ENCODE measurements at regions not wholly inside any gene's neighbourhood (a gene's known extent, or its start where the extent isn't known, plus 50 kb on each side); places are given as distances from the start of the nearest gene placed in this dataset.

DNA sequence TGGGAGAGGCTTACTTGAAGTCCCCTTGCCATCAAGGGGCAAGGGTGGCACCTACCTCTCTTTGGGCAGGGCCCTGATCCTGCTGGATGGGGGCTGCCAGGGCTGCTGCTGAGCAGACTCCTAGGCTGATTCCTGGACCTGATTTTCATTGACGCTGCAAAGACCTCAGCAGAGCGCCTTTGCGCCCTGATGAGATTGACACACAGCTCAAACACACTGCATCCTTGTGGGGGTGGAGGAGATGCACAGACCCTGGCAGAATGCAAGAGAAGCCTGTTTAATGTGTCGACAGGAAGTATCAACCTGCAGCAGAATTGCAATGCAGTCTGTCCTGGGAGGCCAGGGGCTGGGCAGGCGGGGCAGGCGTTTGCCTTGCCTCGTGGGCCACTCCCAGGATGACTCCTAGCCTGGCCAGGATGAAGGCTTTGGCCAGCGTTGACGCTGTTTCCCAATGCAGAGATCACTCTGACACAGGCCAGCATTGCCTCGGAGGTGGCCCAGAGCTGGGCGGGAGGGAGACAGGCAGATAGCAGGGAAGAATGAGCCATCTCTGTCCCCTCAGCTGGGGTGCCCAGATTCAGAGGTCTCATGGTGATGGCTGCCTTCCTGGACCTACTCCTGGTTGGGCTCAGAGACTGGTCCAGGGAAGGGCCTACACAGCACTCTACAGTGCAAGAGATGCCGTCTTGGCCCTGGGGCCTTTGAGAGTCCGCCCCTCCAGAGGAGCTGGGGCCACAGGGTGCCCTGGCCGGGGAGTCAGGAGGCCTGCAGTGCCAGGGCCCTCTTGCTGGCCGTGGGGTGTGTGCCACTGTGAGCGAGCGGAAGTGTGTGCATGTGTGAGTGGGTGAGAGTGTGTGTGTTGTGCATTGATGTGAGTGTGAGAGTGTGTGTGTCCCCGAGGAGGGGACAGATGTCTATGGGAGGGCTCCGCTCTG lies 108.3 kb downstream of the KIF26A start:
- no peak for TF ChIP-seq ZFX (IDR thresholded peaks at IDR 0.05; ENCODE audit: borderline replicate concordance)
- TF ChIP-seq, protein P1, sequence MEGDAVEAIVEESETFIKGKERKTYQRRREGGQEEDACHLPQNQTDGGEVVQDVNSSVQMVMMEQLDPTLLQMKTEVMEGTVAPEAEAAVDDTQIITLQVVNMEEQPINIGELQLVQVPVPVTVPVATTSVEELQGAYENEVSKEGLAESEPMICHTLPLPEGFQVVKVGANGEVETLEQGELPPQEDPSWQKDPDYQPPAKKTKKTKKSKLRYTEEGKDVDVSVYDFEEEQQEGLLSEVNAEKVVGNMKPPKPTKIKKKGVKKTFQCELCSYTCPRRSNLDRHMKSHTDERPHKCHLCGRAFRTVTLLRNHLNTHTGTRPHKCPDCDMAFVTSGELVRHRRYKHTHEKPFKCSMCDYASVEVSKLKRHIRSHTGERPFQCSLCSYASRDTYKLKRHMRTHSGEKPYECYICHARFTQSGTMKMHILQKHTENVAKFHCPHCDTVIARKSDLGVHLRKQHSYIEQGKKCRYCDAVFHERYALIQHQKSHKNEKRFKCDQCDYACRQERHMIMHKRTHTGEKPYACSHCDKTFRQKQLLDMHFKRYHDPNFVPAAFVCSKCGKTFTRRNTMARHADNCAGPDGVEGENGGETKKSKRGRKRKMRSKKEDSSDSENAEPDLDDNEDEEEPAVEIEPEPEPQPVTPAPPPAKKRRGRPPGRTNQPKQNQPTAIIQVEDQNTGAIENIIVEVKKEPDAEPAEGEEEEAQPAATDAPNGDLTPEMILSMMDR (IDR thresholded peaks at IDR 0.05), result no peak
- no peak overlapping the region for H3K27ac ChIP-seq

DNA sequence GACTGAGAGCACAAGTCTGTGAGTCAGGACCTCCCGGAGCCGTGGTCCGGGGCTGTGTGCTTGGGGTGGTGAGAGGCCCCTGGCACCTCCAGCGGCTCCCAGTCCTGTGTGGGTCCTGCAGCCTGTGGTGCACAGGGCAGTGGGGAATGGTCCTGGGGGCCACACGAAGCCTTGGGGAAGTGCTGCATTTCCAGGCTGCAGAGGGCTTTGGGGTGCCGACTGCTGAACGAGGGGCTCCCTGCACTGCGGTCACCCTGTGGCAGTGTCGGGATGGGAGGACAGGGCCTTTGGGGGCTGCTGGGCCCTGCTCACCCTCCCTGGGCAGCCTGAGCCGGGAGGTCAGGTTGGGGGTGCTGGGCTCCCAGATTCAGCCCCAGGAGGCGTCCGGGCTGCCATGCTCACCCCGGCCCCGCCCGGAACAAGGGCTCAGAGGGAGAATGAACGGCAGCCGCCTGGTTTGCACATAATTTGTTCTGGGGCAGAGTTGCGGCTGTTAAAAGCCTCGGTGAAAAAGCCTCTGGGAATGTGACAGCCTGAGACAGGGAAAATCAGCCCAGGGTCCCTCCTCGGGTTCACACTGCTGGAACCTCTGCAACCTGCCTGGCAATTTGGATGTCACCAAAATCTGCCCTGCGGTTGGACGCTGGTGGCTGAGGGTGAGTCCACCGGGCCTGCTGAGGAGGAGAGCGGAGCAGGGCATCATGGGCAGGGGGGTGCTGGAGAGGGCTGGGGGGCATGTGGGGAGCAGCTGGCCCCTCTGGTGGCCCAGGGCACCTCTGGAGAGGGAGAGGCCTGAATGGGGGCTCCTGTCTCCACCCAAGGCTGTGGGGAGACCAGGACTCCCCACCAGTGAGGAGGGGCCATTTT lies 109.2 kb downstream of the KIF26A start:
- H3K27ac ChIP-seq, result no peak overlapping the region
- TF ChIP-seq, protein P1 (IDR thresholded peaks at IDR 0.05), result no peak
- no peak for TF ChIP-seq ZFX (IDR thresholded peaks at IDR 0.05; ENCODE audit: borderline replicate concordance)

DNA sequence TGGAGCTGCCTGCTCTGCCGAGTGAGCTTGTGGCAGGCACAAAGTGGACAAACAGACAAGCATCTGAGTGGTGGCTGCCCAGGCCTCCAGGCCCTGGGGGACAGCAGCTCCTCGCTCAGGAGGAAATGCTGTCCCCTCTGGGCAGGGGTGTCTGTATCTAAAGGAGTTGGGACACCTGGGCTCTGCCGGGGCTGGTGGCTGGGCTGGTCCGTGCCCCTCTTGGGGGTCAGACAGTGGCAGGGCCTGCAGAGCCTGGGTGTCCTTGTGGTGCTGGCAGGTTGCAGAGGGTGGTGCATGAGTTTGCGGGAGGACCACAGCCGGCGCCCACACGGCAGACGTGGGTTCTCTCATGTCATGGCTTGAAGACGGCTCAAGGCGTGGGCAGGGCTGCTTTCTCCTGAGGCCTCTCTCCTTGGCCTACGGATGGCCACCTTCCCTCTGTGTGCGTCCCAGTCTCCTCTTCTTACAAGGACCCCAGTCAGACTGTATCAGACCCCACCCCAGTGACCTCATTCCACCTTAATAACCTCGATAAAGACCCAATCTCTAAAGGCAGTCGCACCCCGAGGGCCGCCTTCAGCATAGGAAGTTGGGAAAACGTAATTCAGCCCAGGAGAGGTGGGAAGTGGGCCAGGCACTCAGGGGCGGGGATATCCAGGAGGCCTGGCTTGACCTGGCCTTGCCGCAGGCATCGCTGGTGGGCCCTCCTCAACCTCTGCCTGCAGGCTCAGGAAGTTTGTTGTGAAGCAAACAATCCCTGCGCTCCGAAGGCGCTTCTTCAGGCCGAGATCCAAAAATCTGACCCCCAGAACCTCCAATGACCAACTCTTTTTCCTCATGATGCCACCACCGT lies 110.0 kb downstream of the KIF26A start:
- H3K27ac ChIP-seq, result no peak overlapping the region
- TF ChIP-seq, protein P1 (IDR thresholded peaks at IDR 0.05), result no peak
- no peak for TF ChIP-seq ZFX (IDR thresholded peaks at IDR 0.05; ENCODE audit: borderline replicate concordance)

DNA sequence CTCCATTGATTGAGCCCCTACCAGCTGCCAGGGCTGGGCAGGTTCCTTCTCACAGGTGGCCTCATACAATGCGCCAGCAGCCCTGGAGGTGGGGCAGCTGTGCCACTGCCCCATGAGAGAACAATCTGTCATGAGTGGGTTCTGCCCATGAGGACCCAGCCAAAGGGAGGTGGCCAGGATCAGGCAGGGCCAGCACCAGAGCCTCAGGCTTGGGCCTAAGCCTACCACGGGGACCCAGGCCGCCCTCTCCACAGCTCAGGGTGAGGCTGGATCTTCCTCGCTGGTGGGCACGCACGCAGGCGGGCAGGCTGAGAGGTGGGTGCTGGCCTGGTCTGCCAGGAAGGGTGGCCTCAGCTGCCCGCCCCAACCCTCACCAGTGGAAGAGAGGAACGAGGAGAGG lies 110.7 kb downstream of the KIF26A start:
- H3K27ac ChIP-seq, result no peak overlapping the region
- TF ChIP-seq, protein P1 (IDR thresholded peaks at IDR 0.05), result no peak
- no peak for TF ChIP-seq ZFX (IDR thresholded peaks at IDR 0.05; ENCODE audit: borderline replicate concordance)

DNA sequence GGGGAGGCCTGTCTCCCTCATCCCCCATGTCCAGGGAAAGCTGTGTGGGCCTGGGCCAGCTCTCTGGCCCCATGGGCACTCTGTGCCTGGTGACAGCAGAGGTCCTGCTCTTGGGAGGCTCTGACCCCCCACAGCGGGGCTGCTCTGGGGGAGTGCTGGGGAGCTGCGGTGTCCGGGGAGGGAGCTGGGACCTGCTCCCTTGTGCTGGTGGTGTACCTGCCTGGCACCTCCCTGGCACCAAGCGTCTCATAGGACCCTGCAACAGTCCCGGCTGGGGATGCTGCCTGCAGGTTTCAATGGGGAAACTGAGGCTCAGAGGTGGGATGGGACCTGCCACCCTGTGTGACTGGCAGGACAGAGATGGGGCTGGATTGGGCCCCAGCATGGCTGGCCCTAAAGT lies 111.3 kb downstream of the KIF26A start:
- no peak for TF ChIP-seq ZFX (IDR thresholded peaks at IDR 0.05; ENCODE audit: borderline replicate concordance)
- TF ChIP-seq, protein P1 (IDR thresholded peaks at IDR 0.05), result no peak
- H3K27ac ChIP-seq, result no peak overlapping the region

DNA sequence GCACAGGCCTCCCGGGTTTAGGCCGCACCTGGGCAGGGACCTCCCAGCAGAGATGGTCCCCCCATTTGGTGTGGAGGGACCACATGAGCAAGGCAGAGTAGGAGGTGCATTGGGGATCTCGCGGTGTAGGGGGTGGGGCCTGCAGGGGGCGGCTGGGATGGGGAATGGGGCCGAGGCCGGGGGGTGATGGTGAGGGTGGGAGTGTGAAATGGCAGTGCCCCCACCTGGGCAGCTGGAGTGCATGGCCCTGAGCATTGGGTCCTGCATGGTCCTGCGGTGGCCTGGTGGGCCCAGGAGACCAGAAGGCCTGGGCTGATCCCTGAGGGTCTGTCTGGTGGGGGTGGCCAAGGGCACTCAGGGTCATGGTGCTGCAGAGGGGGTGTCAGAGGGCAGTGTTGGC lies 111.8 kb downstream of the KIF26A start:
- TF ChIP-seq ZFX (IDR thresholded peaks at IDR 0.05; ENCODE audit: borderline replicate concordance), result no peak
- TF ChIP-seq, protein P1 (IDR thresholded peaks at IDR 0.05), result no peak
- no peak overlapping the region for H3K27ac ChIP-seq

Measured in 22Rv1 (cell line).